Astrocyte (in vitro differentiated cells and primary cell): ENCODE measurements at regions not wholly inside any gene's neighbourhood (a gene's known extent, or its start where the extent isn't known, plus 50 kb on each side); places are given as distances from the start of the nearest gene placed in this dataset.

Source experiments
- EZH2 ChIP-seq: IDR thresholded peaks from 2 replicates; pipeline ENCODE4 v1.6.1; 2012; ENCODE audit warnings: mild to moderate bottlenecking, low read length, inconsistent platforms; ENCODE audit not compliant: insufficient read depth
- TF ChIP-seq, protein P1 (sequence below): IDR thresholded peaks from 2 replicates; pipeline ENCODE4 v1.5.1; 2011; ENCODE audit warnings: low read depth, mild to moderate bottlenecking, inconsistent platforms, low read length, moderate library complexity; ENCODE audit not compliant: insufficient read depth

DNA sequence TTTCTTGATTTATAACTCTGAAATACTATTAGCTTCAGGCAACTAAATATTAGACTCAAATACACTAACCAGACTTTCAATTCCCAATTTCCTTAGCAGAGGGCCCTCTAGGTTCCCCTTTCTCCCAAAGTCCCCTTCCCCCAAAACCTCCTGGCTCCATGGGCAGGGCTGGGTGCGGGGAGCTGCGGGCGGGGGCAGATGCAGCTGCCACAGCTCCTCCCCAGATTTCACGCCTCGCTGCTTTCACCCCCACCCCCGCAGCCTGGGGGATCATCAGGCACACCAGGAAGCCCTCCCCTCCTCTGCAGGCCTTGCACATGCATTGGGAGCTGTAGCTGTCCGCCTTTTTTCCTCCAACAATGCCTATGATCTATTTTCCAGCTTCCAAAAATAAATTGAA is 82.8 kb upstream of the SPATA31C2 start:
- TF ChIP-seq, protein P1, sequence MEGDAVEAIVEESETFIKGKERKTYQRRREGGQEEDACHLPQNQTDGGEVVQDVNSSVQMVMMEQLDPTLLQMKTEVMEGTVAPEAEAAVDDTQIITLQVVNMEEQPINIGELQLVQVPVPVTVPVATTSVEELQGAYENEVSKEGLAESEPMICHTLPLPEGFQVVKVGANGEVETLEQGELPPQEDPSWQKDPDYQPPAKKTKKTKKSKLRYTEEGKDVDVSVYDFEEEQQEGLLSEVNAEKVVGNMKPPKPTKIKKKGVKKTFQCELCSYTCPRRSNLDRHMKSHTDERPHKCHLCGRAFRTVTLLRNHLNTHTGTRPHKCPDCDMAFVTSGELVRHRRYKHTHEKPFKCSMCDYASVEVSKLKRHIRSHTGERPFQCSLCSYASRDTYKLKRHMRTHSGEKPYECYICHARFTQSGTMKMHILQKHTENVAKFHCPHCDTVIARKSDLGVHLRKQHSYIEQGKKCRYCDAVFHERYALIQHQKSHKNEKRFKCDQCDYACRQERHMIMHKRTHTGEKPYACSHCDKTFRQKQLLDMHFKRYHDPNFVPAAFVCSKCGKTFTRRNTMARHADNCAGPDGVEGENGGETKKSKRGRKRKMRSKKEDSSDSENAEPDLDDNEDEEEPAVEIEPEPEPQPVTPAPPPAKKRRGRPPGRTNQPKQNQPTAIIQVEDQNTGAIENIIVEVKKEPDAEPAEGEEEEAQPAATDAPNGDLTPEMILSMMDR = no peak
- TF ChIP-seq EZH2 = no peak
